ENCODE measurements at regions not wholly inside any gene's neighbourhood (a gene's known extent, or its start where the extent isn't known, plus 50 kb on each side); places are given as distances from the start of the nearest gene placed in this dataset.

DNA sequence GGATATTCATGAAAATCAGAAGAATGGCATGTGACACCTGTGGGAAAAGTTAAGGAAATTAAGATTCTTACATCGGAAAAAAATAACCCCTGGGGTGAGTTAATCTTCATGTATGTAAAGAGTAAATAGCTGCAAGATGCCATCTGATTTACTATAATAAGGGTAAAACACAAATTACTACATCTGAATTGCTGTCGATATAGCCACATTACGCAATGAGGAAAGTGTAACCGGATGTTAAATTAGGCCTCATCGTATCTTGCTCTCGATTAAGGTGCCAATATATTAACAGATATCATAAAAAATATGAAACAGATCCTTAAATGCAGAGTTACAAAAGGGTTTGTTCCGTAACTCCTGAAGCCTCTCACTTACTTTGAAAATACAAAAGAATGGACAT, 87.4 kb upstream of the ID4 start:
- Histone ChIP-seq H3K36me3 (replicated peaks; ENCODE audit: insufficient read depth, low read length) (no peaks in the 10 kb centered on the region), H2AFZ (ENCODE audit: low read length) (no peak overlapping the region), H3F3A (ENCODE audit: insufficient read depth, low read length) (no peaks in the 10 kb centered on the region), H3K79me2 (ENCODE audit: low read length) (no peaks in the 10 kb centered on the region), H3K4me3 (ENCODE audit: low read length) (no peak overlapping the region), H3K4me2 (ENCODE audit: low read depth, low read length) (no peak overlapping the region), H4K20me1 (ENCODE audit: insufficient read depth, low read length) (no peaks in the 10 kb centered on the region), H3K27me3 (replicated peaks; ENCODE audit: insufficient read depth, low read length) (no peaks in the 10 kb centered on the region), H3K27ac (ENCODE audit: low read length) (no peak overlapping the region), H3K4me1 (ENCODE audit: low read length) (no peaks in the 10 kb centered on the region), H3K9ac (ENCODE audit: low read length) (no peak overlapping the region), H3K9me3 (replicated peaks; ENCODE audit: insufficient read depth, low read length) (no peaks in the 10 kb centered on the region), H3K9me2 (replicated peaks; ENCODE audit: insufficient read depth, low read length) (no peaks in the 10 kb centered on the region)
- DNase-seq, result no peak
- TF ChIP-seq, protein P1, sequence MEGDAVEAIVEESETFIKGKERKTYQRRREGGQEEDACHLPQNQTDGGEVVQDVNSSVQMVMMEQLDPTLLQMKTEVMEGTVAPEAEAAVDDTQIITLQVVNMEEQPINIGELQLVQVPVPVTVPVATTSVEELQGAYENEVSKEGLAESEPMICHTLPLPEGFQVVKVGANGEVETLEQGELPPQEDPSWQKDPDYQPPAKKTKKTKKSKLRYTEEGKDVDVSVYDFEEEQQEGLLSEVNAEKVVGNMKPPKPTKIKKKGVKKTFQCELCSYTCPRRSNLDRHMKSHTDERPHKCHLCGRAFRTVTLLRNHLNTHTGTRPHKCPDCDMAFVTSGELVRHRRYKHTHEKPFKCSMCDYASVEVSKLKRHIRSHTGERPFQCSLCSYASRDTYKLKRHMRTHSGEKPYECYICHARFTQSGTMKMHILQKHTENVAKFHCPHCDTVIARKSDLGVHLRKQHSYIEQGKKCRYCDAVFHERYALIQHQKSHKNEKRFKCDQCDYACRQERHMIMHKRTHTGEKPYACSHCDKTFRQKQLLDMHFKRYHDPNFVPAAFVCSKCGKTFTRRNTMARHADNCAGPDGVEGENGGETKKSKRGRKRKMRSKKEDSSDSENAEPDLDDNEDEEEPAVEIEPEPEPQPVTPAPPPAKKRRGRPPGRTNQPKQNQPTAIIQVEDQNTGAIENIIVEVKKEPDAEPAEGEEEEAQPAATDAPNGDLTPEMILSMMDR (IDR thresholded peaks at IDR 0.05; ENCODE audit: low read length), result no peak
- TF ChIP-seq EZH2phosphoT487 (IDR thresholded peaks at IDR 0.05; ENCODE audit: low read length), result no peak
- TF ChIP-seq EZH2 (optimal IDR thresholded peaks at IDR 0.05; ENCODE audit: low read depth, low read length), result no peak

DNA sequence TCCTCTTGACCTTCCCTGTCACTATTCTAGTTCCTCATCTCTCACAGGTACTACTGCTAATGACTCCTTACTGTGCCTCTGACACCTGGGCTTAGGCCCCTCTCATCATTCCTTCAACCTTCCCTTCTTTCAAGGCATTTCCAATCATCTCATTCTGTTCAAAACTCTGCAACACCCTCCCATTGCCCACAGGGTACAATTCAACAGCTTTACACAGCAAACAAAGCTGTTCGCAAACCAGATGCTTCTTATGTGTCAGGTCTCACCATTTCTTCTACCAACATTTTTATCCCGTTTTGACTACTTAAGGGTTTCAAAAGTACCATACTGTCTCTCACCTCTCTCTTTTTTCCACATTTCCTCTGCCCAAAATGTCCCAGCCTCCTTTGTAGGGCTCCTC, 84.4 kb upstream of the ID4 start:
- Histone ChIP-seq H3K27me3 (replicated peaks; ENCODE audit: insufficient read depth, low read length) (no peaks in the 10 kb centered on the region), H3K27ac (ENCODE audit: low read length) (no peak overlapping the region), H2AFZ (ENCODE audit: low read length) (no peak overlapping the region), H3K9ac (ENCODE audit: low read length) (no peak overlapping the region), H3K4me3 (ENCODE audit: low read length) (no peak overlapping the region), H3K4me1 (ENCODE audit: low read length) (no peaks in the 10 kb centered on the region), H3F3A (ENCODE audit: insufficient read depth, low read length) (no peaks in the 10 kb centered on the region), H4K20me1 (ENCODE audit: insufficient read depth, low read length) (no peaks in the 10 kb centered on the region), H3K4me2 (ENCODE audit: low read depth, low read length) (no peak overlapping the region), H3K9me3 (replicated peaks; ENCODE audit: insufficient read depth, low read length) (no peaks in the 10 kb centered on the region), H3K79me2 (ENCODE audit: low read length) (no peaks in the 10 kb centered on the region), H3K36me3 (replicated peaks; ENCODE audit: insufficient read depth, low read length) (no peaks in the 10 kb centered on the region), H3K9me2 (replicated peaks; ENCODE audit: insufficient read depth, low read length) (no peaks in the 10 kb centered on the region)
- TF ChIP-seq, protein P1 (IDR thresholded peaks at IDR 0.05; ENCODE audit: low read length), result no peak
- TF ChIP-seq EZH2 (optimal IDR thresholded peaks at IDR 0.05; ENCODE audit: low read depth, low read length) (no peak), EZH2phosphoT487 (IDR thresholded peaks at IDR 0.05; ENCODE audit: low read length) (no peak)
- no peak for DNase-seq

DNA sequence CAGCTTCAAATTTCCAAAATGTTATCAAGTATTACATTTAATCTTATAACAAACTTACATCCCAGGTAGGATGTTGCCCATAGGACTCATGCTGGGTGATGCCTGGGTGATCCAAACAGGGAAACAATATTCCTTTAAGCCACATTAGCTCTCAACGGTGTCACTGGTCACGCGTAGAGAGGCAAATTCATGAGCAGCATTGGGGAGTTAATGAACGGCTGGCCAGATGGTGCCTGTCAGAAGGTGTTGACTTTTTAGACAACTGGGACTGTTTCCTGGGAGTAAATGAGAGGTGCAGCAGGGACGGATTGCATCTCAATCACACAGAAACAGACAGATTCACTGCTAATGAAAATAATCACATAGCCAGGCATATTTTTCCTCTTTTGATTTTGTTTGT, 83.3 kb upstream of the ID4 start:
- Histone ChIP-seq H3K36me3 (replicated peaks; ENCODE audit: insufficient read depth, low read length) (no peaks in the 10 kb centered on the region), H3K4me1 (ENCODE audit: low read length) (no peaks in the 10 kb centered on the region), H3F3A (ENCODE audit: insufficient read depth, low read length) (no peaks in the 10 kb centered on the region), H3K9me3 (replicated peaks; ENCODE audit: insufficient read depth, low read length) (no peaks in the 10 kb centered on the region), H3K4me2 (ENCODE audit: low read depth, low read length) (no peak overlapping the region), H3K79me2 (ENCODE audit: low read length) (no peaks in the 10 kb centered on the region), H3K27ac (ENCODE audit: low read length) (no peak overlapping the region), H3K4me3 (ENCODE audit: low read length) (no peak overlapping the region), H3K27me3 (replicated peaks; ENCODE audit: insufficient read depth, low read length) (no peaks in the 10 kb centered on the region), H2AFZ (ENCODE audit: low read length) (no peak overlapping the region), H4K20me1 (ENCODE audit: insufficient read depth, low read length) (no peaks in the 10 kb centered on the region), H3K9me2 (replicated peaks; ENCODE audit: insufficient read depth, low read length) (no peaks in the 10 kb centered on the region), H3K9ac (ENCODE audit: low read length) (no peak overlapping the region)
- no peak for DNase-seq
- TF ChIP-seq EZH2phosphoT487 (IDR thresholded peaks at IDR 0.05; ENCODE audit: low read length) (no peak), EZH2 (optimal IDR thresholded peaks at IDR 0.05; ENCODE audit: low read depth, low read length) (no peak)
- TF ChIP-seq, protein P1 (IDR thresholded peaks at IDR 0.05; ENCODE audit: low read length), result no peak

All from MM.1S (cell line).